Aorta (tissue), 5 donors: ENCODE measurements at regions not wholly inside any gene's neighbourhood (a gene's known extent, or its start where the extent isn't known, plus 50 kb on each side); places are given as distances from the start of the nearest gene placed in this dataset.

Experiments used
- ATAC-seq: fragments of 200-7000 bp; cut with Tn5 transposase; one replicate; pipeline ENCODE4 v1.9.1; 2022; ENCODE audit warnings: moderate library complexity; ENCODE audit not compliant: low FRiP score
- DNase-seq, 2 donors: peaks; one replicate each; pipeline ENCODE4 v3.0.0-alpha.2; 2020
- H3K27ac ChIP-seq, 2 donors: one replicate each; pipeline ENCODE4 v1.5.1; 2013; ENCODE audit warnings: low read length in 2 of 2, mild to moderate bottlenecking in 2 of 2, moderate library complexity in 2 of 2, control low read depth in 1 of 2, inconsistent platforms in 1 of 2, low read depth in 1 of 2
- H3K27me3 ChIP-seq, 2 donors: one replicate each; pipeline ENCODE4 v1.6.1; 2013; ENCODE audit warnings: control low read depth in 1 of 2, low read length in 1 of 2, mild to moderate bottlenecking in 1 of 2, moderate library complexity in 1 of 2; ENCODE audit not compliant: insufficient read depth in 2 of 2, control insufficient read depth in 1 of 2
- H3K36me3 ChIP-seq, 2 donors: one replicate each; pipeline ENCODE4 v1.6.1; 2013; ENCODE audit warnings: control low read depth in 1 of 2, low read length in 1 of 2, mild to moderate bottlenecking in 1 of 2; ENCODE audit not compliant: insufficient read depth in 2 of 2, control insufficient read depth in 1 of 2
- H3K4me1 ChIP-seq, 2 donors: one replicate each; pipeline ENCODE4 v1.6.1; 2013; ENCODE audit warnings: low read length in 2 of 2, control low read depth in 1 of 2, mild to moderate bottlenecking in 1 of 2, moderate library complexity in 1 of 2; ENCODE audit not compliant: insufficient read depth in 2 of 2, control insufficient read depth in 1 of 2
- H3K4me3 ChIP-seq, 2 donors: one replicate each; pipeline ENCODE4 v1.5.1; 2013; ENCODE audit warnings: low read length in 2 of 2, control low read depth in 1 of 2, mild to moderate bottlenecking in 1 of 2
- H3K9me3 ChIP-seq: one replicate; pipeline ENCODE4 v1.6.1; 2013; ENCODE audit warnings: mild to moderate bottlenecking, low read length; ENCODE audit not compliant: control insufficient read depth
- WGBS, 2 donors: extraction: QIAGEN DNeasy Blood & Tissue Kit; methylation state at CpG; one replicate each; pipeline ENCODE4 v1.1.7; 2013; 5-methylcytosine and 5-hydroxymethylcytosine counted together
- intact Hi-C, 2 donors: fragments of 100-400 bp; cut with DNase I; formaldehyde crosslinking; loops; one replicate each; pipeline versions ENCODE4 v1.14.2 to v1.15.0; 2022
- donor health status: healthy with polysubstance abuse.
- donor health status: Bipolar disorder and iron deficiency.
- donor health status: DM: no; HTN: no; CAD: no.
- donor health status: DM: no; HTN: no; CAD: no.
- donor health status: DM: yes; HTN: yes; CAD: no.

DNA sequence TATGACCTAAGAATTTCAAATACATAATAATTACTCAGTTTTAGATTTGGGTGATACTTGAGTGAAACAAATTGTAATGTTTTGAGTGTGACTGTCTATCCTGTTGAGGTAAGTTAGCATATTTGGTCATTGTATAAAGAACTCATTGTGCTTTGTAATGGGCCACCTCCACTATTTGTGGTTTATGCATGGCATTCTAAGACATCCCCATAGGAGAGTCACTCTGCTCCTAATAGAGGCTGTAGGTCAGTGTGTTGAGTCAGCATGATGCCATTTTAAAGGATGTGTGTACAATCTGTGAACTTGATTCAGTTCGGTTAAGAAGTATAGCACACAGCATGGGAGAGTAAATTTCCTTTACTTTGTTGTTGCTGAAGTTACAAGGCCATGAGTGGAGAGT is 1112.4 kb downstream of the JRKL start:
- no peaks in the 10 kb centered on the region for H3K4me1 ChIP-seq
- no peaks in the 10 kb centered on the region for H3K36me3 ChIP-seq
- H3K9me3 ChIP-seq, result peaks cover 2% of the 10 kb centered on the region
- H3K27me3 ChIP-seq, result no peaks in the 10 kb centered on the region
- ATAC-seq, result no peak
- no peak overlapping the region for H3K27ac ChIP-seq
- no peak overlapping the region for H3K4me3 ChIP-seq
- WGBS, 2 donors, result 79% methylated on average over 1 of the region's 1 CpG
- intact Hi-C loops, result no loop called here
- no peak for DNase-seq

GRCh38 chr11:97506076-97506759 is 1116.4 kb downstream of the JRKL start:
- ATAC-seq, result no peak
- intact Hi-C loops, result no loop called here
- Histone ChIP-seq H3K4me3 (no peak overlapping the region), H3K9me3 (no peaks in the 10 kb centered on the region), H3K4me1 (no peaks in the 10 kb centered on the region), H3K36me3 (no peaks in the 10 kb centered on the region), H3K27ac (no peak overlapping the region), H3K27me3 (no peaks in the 10 kb centered on the region)
- DNase-seq, result no peak
- WGBS, 2 donors, result 61 to 69% methylated on average over 5 of the region's 5 CpGs

- Histone ChIP-seq H3K36me3 (no peaks in the 10 kb centered on the region), H3K4me3 (no peak overlapping the region), H3K9me3 (no peaks in the 10 kb centered on the region), H3K27ac (no peak overlapping the region), H3K27me3 (no peaks in the 10 kb centered on the region), H3K4me1 (no peaks in the 10 kb centered on the region)
- ATAC-seq (no peak), DNase-seq (no peak)
- intact Hi-C loops, result no loop called here
- 45 to 47% methylated on average over 1 of the region's 1 CpG for WGBS, 2 donors
These were observed 1124.6 kb downstream of the JRKL start for GRCh38 chr11:97514446-97514845.

DNA sequence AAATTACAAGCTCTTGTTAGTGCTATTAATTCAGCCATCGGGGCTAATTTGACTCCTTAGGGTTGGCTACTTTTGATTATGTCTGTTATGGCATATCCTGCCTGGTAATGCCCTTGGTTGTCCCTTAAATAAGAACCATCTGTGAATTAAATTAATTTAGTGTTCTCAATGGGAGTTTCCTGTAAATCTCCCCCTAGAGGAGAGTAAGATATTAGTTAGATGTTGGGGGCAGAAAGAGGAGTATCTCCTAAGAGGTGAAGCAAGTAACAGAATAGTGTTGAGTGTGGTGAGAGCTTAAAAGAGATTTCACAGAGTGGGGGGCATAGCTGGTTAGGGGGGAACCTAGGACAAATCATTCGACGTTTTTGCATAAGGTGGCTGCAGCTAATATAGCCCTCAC is 1126.9 kb downstream of the JRKL start:
- DNase-seq (no peak), ATAC-seq (no peak)
- 79 to 87% methylated on average over 3 of the region's 3 CpGs for WGBS, 2 donors
- H3K36me3 ChIP-seq, result no peaks in the 10 kb centered on the region
- H3K27ac ChIP-seq, result no peak overlapping the region
- H3K4me1 ChIP-seq, result no peaks in the 10 kb centered on the region
- intact Hi-C loops, result no loop called here
- no peak overlapping the region for H3K4me3 ChIP-seq
- H3K9me3 ChIP-seq, result no peaks in the 10 kb centered on the region
- H3K27me3 ChIP-seq, result no peaks in the 10 kb centered on the region

GRCh38 chr11:97525273-97525672 is 1135.5 kb downstream of the JRKL start:
- Histone ChIP-seq H3K4me3 (no peak overlapping the region), H3K36me3 (no peaks in the 10 kb centered on the region), H3K4me1 (no peaks in the 10 kb centered on the region), H3K27ac (no peak overlapping the region), H3K9me3 (no peaks in the 10 kb centered on the region), H3K27me3 (no peaks in the 10 kb centered on the region)
- intact Hi-C loops, result no loop called here
- ATAC-seq, result no peak
- WGBS, 2 donors, result 60 to 67% methylated on average over 2 of the region's 2 CpGs
- DNase-seq, result no peak

GRCh38 chr11:97537407-97538150 is 1147.8 kb downstream of the JRKL start:
- no peaks in the 10 kb centered on the region for H3K36me3 ChIP-seq
- DNase-seq (peak in 1 of 2 donors; percentile 41), ATAC-seq (no peak)
- WGBS, 2 donors, result 93 to 95% methylated on average over 14 of the region's 14 CpGs
- peaks cover 1% of the 10 kb centered on the region for H3K9me3 ChIP-seq
- no peak overlapping the region for H3K27ac ChIP-seq
- no peaks in the 10 kb centered on the region for H3K27me3 ChIP-seq
- no peaks in the 10 kb centered on the region for H3K4me1 ChIP-seq
- H3K4me3 ChIP-seq, result no peak overlapping the region
- intact Hi-C loops, result no loop called here

- H3K27me3 ChIP-seq, result no peaks in the 10 kb centered on the region
- ATAC-seq, result no peak
- intact Hi-C loops, result no loop called here
These were observed 1154.6 kb downstream of the JRKL start for GRCh38 chr11:97544431-97544830.

DNA sequence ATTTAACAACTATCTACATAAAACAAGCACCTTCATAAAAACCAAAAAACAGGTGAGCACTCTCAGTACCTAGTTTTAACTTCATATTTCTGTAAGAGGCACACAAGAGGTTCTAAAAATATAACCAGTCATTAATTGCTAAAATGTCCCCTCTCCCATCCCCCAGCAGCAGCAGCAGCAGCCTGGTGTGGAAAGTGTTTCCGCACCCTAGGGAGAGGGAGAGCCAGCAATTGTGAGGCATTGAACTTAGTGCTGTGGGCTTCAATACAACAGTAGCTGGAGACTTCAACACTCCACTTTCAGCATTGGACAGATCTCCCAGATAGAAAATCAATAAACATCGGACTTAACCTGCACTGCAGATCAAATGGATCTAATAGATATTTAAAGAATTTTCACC is 1158.5 kb downstream of the JRKL start:
- ATAC-seq (no peak), DNase-seq (no peak)
- 80 to 83% methylated on average over 2 of the region's 2 CpGs for WGBS, 2 donors
- no peaks in the 10 kb centered on the region for H3K36me3 ChIP-seq
- H3K9me3 ChIP-seq, result no peaks in the 10 kb centered on the region
- intact Hi-C loops, result no loop called here
- no peaks in the 10 kb centered on the region for H3K4me1 ChIP-seq
- H3K4me3 ChIP-seq, result no peak overlapping the region
- no peak overlapping the region for H3K27ac ChIP-seq
- H3K27me3 ChIP-seq, result no peaks in the 10 kb centered on the region

More at GRCh38 chr11:97544431-97544830, 1154.6 kb downstream of the JRKL start:
- Histone ChIP-seq H3K36me3 (no peaks in the 10 kb centered on the region), H3K9me3 (no peaks in the 10 kb centered on the region), H3K27ac (no peak overlapping the region), H3K4me1 (no peaks in the 10 kb centered on the region), H3K4me3 (no peak overlapping the region)
- DNase-seq, result no peak

DNA sequence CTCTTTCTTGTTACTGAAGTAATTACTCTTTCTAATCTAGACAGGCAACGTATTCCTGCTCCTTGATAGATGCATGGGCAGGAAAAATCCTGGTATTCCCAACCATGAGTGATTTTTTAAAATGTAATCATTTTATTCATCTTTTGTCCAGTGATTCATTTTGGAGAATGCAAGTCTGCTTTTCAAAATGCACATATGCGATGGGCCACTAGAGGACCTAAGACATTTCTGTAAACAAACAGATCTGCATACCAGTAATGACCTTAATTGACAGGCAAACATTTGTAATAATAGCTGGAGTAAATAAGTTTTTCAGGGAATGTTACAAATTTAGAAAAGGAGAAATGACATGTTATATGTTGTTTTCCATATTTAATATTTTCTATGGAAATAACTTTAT is 1167.6 kb downstream of the JRKL start:
- no peaks in the 10 kb centered on the region for H3K9me3 ChIP-seq
- DNase-seq (no peak), ATAC-seq (no peak)
- intact Hi-C loops, result no loop called here
- no peaks in the 10 kb centered on the region for H3K36me3 ChIP-seq
- H3K27me3 ChIP-seq, result no peaks in the 10 kb centered on the region
- no peak overlapping the region for H3K4me3 ChIP-seq
- 51% methylated on average over 2 of the region's 2 CpGs for WGBS, 2 donors
- H3K27ac ChIP-seq, result no peak overlapping the region
- no peaks in the 10 kb centered on the region for H3K4me1 ChIP-seq
